Prostate gland (tissue), 2 donors: ENCODE measurements at regions not wholly inside any gene's neighbourhood (a gene's known extent, or its start where the extent isn't known, plus 50 kb on each side); places are given as distances from the start of the nearest gene placed in this dataset.

Experiments
- POLR2A ChIP-seq: fragments of 450-650 bp; IDR thresholded peaks from one replicate; pipeline ENCODE4 v1.6.1; 2016; ENCODE audit warnings: antibody characterized with exemption, mild to moderate bottlenecking
- TF ChIP-seq, protein P1 (sequence below), 4 experiments: fragments of 200-600 bp in 2 of 4; fragments of 450-650 bp in 2 of 4; sonication (generic) in 2 of 4; IDR thresholded peaks; 1 replicate in 3 of 4; 2 replicates in 1 of 4; pipeline ENCODE4 v1.5.1; 2016 to 2019; ENCODE audit warnings: antibody characterized with exemption in 4 of 4, mild to moderate bottlenecking in 2 of 4, moderate library complexity in 2 of 4

DNA sequence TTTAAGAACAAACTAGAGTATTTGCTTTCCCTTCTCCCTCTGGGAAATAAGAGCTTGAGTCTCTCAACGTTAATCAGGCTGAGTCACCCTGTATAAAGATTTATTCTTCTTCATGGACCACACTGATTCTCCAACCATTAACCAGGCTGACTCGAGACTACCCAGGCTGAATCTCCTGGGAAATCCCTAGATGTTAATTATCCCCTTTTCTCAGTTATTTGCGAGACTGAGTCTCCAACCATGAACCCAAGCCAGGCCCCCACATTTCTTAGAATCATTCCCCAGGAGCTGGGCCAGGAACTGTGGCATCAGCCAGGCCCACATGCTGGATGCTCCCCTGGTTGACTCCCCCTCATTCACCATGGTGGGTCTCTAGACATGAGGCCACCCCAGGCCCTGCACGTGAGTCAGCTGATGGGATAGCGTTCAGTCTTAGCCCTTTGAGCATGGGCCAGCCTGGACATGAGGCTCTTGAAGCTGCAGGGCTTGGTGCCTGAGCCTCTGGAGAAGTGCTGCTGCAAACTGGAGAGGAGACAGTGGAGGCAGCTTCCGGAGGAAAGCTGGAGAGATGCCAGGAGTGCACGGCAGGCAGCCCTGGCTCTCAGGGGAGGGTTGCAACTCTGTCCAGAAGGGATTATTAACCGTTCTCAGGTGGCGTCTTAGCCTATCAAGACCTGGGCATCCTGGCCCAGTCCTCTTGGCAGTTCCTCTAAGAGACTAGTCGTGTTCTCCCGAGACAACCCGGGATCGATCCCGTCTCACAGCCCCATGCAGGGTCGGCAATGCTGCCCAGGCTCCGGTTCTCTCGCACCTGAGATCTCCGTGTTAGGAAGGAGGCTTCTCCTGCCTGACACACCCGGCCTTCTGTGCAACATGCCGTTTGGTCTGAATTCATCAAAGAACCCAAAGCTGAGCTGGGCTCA lies 296.6 kb downstream of the ADGRD1 start:
- TF ChIP-seq, protein P1, sequence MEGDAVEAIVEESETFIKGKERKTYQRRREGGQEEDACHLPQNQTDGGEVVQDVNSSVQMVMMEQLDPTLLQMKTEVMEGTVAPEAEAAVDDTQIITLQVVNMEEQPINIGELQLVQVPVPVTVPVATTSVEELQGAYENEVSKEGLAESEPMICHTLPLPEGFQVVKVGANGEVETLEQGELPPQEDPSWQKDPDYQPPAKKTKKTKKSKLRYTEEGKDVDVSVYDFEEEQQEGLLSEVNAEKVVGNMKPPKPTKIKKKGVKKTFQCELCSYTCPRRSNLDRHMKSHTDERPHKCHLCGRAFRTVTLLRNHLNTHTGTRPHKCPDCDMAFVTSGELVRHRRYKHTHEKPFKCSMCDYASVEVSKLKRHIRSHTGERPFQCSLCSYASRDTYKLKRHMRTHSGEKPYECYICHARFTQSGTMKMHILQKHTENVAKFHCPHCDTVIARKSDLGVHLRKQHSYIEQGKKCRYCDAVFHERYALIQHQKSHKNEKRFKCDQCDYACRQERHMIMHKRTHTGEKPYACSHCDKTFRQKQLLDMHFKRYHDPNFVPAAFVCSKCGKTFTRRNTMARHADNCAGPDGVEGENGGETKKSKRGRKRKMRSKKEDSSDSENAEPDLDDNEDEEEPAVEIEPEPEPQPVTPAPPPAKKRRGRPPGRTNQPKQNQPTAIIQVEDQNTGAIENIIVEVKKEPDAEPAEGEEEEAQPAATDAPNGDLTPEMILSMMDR (IDR thresholded peaks at IDR 0.05): no peak
- TF ChIP-seq POLR2A: no peak
